ENCODE measurements at regions not wholly inside any gene's neighbourhood (a gene's known extent, or its start where the extent isn't known, plus 50 kb on each side); places are given as distances from the start of the nearest gene placed in this dataset.

- no peaks in the 10 kb centered on the region for H3K27me3 ChIP-seq
- DNase-seq: no peak
- peaks cover 0 to 13% (median 9%) of the 10 kb centered on the region in 4 donors for H3K9me3 ChIP-seq
- no peaks in the 10 kb centered on the region for H3K4me1 ChIP-seq
- intact Hi-C loops (cut with DNase I; ENCODE audit: low total_unique reads): no loop called here
- no peak overlapping the region for H3K4me3 ChIP-seq
- H3K27ac ChIP-seq: no peak overlapping the region
- no peaks in the 10 kb centered on the region for H3K36me3 ChIP-seq
- TF ChIP-seq POLR2AphosphoS5 (IDR thresholded peaks at IDR 0.05) (no peak), CTCF (IDR thresholded peaks at IDR 0.05) (no peak), POLR2A (IDR thresholded peaks at IDR 0.05) (no peak), EP300 (IDR thresholded peaks at IDR 0.05) (no peak)
These were observed 285.4 kb downstream of the NUP35 start for GRCh38 chr2:183409662-183410061.

- Histone ChIP-seq H3K36me3 (no peaks in the 10 kb centered on the region), H3K27me3 (no peaks in the 10 kb centered on the region), H3K4me3 (no peak overlapping the region), H3K27ac (no peak overlapping the region), H3K9me3 (peaks cover 0 to 9% (median 4%) of the 10 kb centered on the region in 4 donors), H3K4me1 (no peaks in the 10 kb centered on the region)
- intact Hi-C loops (cut with DNase I; ENCODE audit: low total_unique reads): no loop called here
- no peak for TF ChIP-seq POLR2A (IDR thresholded peaks at IDR 0.05)
- no peak for TF ChIP-seq POLR2AphosphoS5 (IDR thresholded peaks at IDR 0.05)
- TF ChIP-seq EP300 (IDR thresholded peaks at IDR 0.05): no peak
- TF ChIP-seq CTCF (IDR thresholded peaks at IDR 0.05): no peak
- WGBS, 5 donors: 55 to 70% (median 63%) methylated on average over 4 of the region's 4 CpGs
- no peak for DNase-seq
These were observed 292.5 kb downstream of the NUP35 start for GRCh38 chr2:183416753-183417152.

- Histone ChIP-seq H3K4me1 (no peaks in the 10 kb centered on the region), H3K4me3 (no peak overlapping the region), H3K27ac (no peak overlapping the region), H3K27me3 (no peaks in the 10 kb centered on the region), H3K9me3 (peaks cover 0 to 42% (median 19%) of the 10 kb centered on the region in 4 donors), H3K36me3 (no peaks in the 10 kb centered on the region)
- TF ChIP-seq CTCF (IDR thresholded peaks at IDR 0.05) (no peak), POLR2AphosphoS5 (IDR thresholded peaks at IDR 0.05) (no peak), POLR2A (IDR thresholded peaks at IDR 0.05) (no peak), EP300 (IDR thresholded peaks at IDR 0.05) (no peak)
- no peak for DNase-seq
- 76 to 93% (median 86%) methylated on average over 3 of the region's 3 CpGs for WGBS, 5 donors
- intact Hi-C loops (cut with DNase I; ENCODE audit: low total_unique reads): no loop called here
These were observed 302.6 kb downstream of the NUP35 start for GRCh38 chr2:183426825-183427224.

- 80 to 88% (median 84%) methylated on average over 3 of the region's 3 CpGs for whole genome bisulfite sequencing, 5 donors
These were observed 303.3 kb downstream of the NUP35 start for GRCh38 chr2:183427558-183427957.

More at GRCh38 chr2:183427558-183427957, 303.3 kb downstream of the NUP35 start:
- no peaks in the 10 kb centered on the region for H3K36me3 ChIP-seq
- H3K4me1 ChIP-seq: no peaks in the 10 kb centered on the region
- no peak overlapping the region for H3K4me3 ChIP-seq
- no peak for DNase-seq
- peaks cover 0 to 42% (median 19%) of the 10 kb centered on the region in 4 donors for H3K9me3 ChIP-seq
- no peaks in the 10 kb centered on the region for H3K27me3 ChIP-seq
- no peak overlapping the region for H3K27ac ChIP-seq
- TF ChIP-seq POLR2AphosphoS5 (IDR thresholded peaks at IDR 0.05) (no peak), EP300 (IDR thresholded peaks at IDR 0.05) (no peak), CTCF (IDR thresholded peaks at IDR 0.05) (no peak), POLR2A (IDR thresholded peaks at IDR 0.05) (no peak)
- intact Hi-C loops (cut with DNase I; ENCODE audit: low total_unique reads): no loop called here
